Transverse colon (tissue), 4 donors: ENCODE measurements at regions not wholly inside any gene's neighbourhood (a gene's known extent, or its start where the extent isn't known, plus 50 kb on each side); places are given as distances from the start of the nearest gene placed in this dataset.

Source experiments
- DNase-seq: peaks from one replicate; pipeline ENCODE4 v3.0.0-alpha.2; 2019
- H3K27ac ChIP-seq, 4 donors: fragments of 200-600 bp; sonication (generic); 2 replicates each; pipeline ENCODE4 v1.5.1; 2016 to 2018; ENCODE audit warnings: inconsistent platforms in 4 of 4
- H3K27me3 ChIP-seq: fragments of 200-600 bp; sonication (generic); 2 replicates; pipeline ENCODE4 v1.5.1; 2017; ENCODE audit warnings: inconsistent platforms
- H3K36me3 ChIP-seq, 4 donors: fragments of 200-600 bp; sonication (generic); 2 replicates each; pipeline ENCODE4 v1.5.1; 2017 to 2019; ENCODE audit warnings: inconsistent platforms in 4 of 4
- H3K4me1 ChIP-seq, 4 donors: fragments of 200-600 bp; sonication (generic); 2 replicates each; pipeline ENCODE4 v1.5.1; 2017 to 2020; ENCODE audit warnings: inconsistent platforms in 4 of 4
- H3K4me3 ChIP-seq, 4 donors: fragments of 200-600 bp; sonication (generic); 1 replicate in 1 of 4; 2 replicates in 3 of 4; pipeline versions ENCODE4 v1.5.1 to v1.6.1; 2017 to 2019; ENCODE audit warnings: inconsistent platforms in 4 of 4
- H3K9me3 ChIP-seq, 2 donors: fragments of 200-600 bp; sonication (generic); 2 replicates each; pipeline ENCODE4 v1.5.1; 2017 to 2019; ENCODE audit warnings: inconsistent platforms in 2 of 2
- EP300 ChIP-seq: sonication (generic); formaldehyde crosslinking; IDR thresholded peaks from one replicate; pipeline ENCODE4 v1.6.1; 2017; ENCODE audit warnings: antibody characterized with exemption, low read depth
- POLR2A ChIP-seq: fragments of 450-650 bp; IDR thresholded peaks from one replicate; pipeline ENCODE4 v1.6.1; 2016; ENCODE audit warnings: antibody characterized with exemption, mild to moderate bottlenecking, moderate library complexity
- POLR2AphosphoS5 ChIP-seq, 3 donors: sonication (generic); formaldehyde crosslinking; IDR thresholded peaks; one replicate each; pipeline ENCODE4 v1.6.1; 2016; ENCODE audit warnings: antibody characterized with exemption in 3 of 3
- WGBS, 2 donors: methylation state at CpG; one replicate each; pipeline ENCODE4 v1.1.5; 2018; ENCODE audit warnings: low coverage in 1 of 2; 5-methylcytosine and 5-hydroxymethylcytosine counted together
- in situ Hi-C, 4 donors: fragments of 200-750 bp; cut with MboI; loops; one replicate each; pipeline versions ENCODE4 v1.15.0 to v1.15.1; 2017; ENCODE audit warnings: low sequenced_read_pairs in 3 of 4, low pct_ligation_motif_present in 1 of 4, low pct_unique_long_range_greater_than_20kb in 1 of 4
- intact Hi-C: fragments of 100-400 bp; cut with DNase I; formaldehyde crosslinking; loops from one replicate; pipeline ENCODE4 v1.15.1; 2023; ENCODE audit warnings: low total_unique reads
- TF ChIP-seq, protein P1 (sequence below), 5 experiments: fragments of 200-600 bp in 3 of 5; fragments of 450-650 bp in 2 of 5; sonication (generic) in 3 of 5; IDR thresholded peaks; 1 replicate in 2 of 5; 2 replicates in 3 of 5; pipeline ENCODE4 v1.5.1; 2016 to 2017; ENCODE audit warnings: antibody characterized with exemption in 5 of 5, inconsistent platforms in 3 of 5, mild to moderate bottlenecking in 2 of 5, moderate library complexity in 1 of 5

DNA sequence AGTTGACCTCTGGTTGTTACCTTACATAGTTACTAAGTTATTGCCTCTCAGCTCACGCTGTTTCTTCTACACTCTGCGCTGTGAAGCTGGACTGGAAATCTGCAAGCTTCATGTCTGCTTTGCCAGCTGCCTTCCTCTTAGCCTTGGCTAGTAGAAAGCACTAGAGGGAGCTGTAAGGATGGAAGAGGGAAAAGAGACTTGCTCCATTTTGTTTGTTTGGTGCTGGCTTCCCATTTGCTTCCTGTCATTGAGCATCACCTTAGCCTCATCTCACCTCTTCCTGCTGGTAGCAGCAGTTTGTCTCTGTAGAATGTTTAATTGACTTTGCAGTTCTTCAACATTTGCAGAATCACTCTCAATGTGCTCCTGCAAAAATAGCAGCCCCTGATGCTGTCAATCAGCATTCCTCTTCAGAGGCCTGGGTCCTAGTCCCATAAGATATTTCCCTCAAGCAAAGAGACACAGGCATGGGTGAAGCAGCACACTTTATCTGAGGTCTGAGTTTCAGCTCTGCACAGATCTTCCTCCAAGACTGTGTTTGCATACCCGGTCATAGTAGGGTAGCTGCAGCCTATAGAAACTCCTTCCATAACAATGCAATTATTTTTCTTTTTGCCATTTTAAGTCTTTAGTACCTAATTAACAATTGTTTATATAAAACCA lies 302.2 kb upstream of the EPHA7 start:
- TF ChIP-seq EP300 (no peak), POLR2AphosphoS5 (IDR thresholded peaks at IDR 0.05) (no peak)
- TF ChIP-seq, protein P1, sequence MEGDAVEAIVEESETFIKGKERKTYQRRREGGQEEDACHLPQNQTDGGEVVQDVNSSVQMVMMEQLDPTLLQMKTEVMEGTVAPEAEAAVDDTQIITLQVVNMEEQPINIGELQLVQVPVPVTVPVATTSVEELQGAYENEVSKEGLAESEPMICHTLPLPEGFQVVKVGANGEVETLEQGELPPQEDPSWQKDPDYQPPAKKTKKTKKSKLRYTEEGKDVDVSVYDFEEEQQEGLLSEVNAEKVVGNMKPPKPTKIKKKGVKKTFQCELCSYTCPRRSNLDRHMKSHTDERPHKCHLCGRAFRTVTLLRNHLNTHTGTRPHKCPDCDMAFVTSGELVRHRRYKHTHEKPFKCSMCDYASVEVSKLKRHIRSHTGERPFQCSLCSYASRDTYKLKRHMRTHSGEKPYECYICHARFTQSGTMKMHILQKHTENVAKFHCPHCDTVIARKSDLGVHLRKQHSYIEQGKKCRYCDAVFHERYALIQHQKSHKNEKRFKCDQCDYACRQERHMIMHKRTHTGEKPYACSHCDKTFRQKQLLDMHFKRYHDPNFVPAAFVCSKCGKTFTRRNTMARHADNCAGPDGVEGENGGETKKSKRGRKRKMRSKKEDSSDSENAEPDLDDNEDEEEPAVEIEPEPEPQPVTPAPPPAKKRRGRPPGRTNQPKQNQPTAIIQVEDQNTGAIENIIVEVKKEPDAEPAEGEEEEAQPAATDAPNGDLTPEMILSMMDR (IDR thresholded peaks at IDR 0.05): peak; percentile 31 to 52 (median 40)
- H3K36me3 ChIP-seq: no peaks in the 10 kb centered on the region
- no peaks in the 10 kb centered on the region for H3K4me1 ChIP-seq
- intact Hi-C loops: no loop called here
- DNase-seq: no peak
- no peak overlapping the region for H3K27ac ChIP-seq
- H3K27me3 ChIP-seq: no peaks in the 10 kb centered on the region
- WGBS, 2 donors: 57 to 81% methylated on average over 3 of the region's 3 CpGs
- H3K9me3 ChIP-seq: no peaks in the 10 kb centered on the region
- in situ Hi-C loops: no loop called here
- H3K4me3 ChIP-seq: no peak overlapping the region

DNA sequence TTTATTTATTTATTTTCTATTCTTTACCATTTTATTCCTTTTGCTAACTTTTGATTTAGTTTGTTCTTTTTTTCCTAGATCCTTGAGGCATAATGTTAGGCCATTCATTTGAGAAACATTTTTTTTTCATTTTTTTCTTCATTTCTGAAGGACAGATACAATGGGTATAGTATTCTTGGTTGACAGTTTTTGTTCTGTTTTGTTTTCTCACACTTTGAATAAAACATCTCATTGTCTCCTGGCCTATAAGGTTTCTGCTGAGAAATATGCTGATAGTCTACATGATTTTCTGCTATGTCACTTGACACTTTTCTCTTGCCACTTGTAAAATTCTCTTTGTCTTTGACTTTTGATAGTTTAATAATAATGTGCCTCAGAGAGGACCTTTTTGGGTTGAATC lies 294.6 kb upstream of the EPHA7 start:
- Histone ChIP-seq H3K4me1 (no peaks in the 10 kb centered on the region), H3K27ac (no peak overlapping the region), H3K36me3 (no peaks in the 10 kb centered on the region), H3K4me3 (no peak overlapping the region), H3K27me3 (no peaks in the 10 kb centered on the region), H3K9me3 (peaks cover 15 to 19% of the 10 kb centered on the region in 2 donors)
- no peak for DNase-seq
- TF ChIP-seq POLR2A (no peak), EP300 (no peak), POLR2AphosphoS5 (IDR thresholded peaks at IDR 0.05) (no peak)
- TF ChIP-seq, protein P1 (IDR thresholded peaks at IDR 0.05): no peak
- in situ Hi-C loops: no loop called here
- intact Hi-C loops: no loop called here

GRCh38 chr6:93703431-93703830 lies 284.1 kb upstream of the EPHA7 start:
- intact Hi-C loops: no loop called here
- in situ Hi-C loops: no loop called here
- Histone ChIP-seq H3K4me1 (no peaks in the 10 kb centered on the region), H3K4me3 (no peak overlapping the region), H3K27ac (no peak overlapping the region), H3K27me3 (no peaks in the 10 kb centered on the region), H3K9me3 (peaks cover 0 to 3% of the 10 kb centered on the region in 2 donors), H3K36me3 (no peaks in the 10 kb centered on the region)
- DNase-seq: no peak
- WGBS, 2 donors: 69 to 81% methylated on average over 1 of the region's 1 CpG
- TF ChIP-seq, protein P1 (IDR thresholded peaks at IDR 0.05): no peak
- no peak for TF ChIP-seq EP300
- TF ChIP-seq POLR2A: no peak
- no peak for TF ChIP-seq POLR2AphosphoS5 (IDR thresholded peaks at IDR 0.05)

DNA sequence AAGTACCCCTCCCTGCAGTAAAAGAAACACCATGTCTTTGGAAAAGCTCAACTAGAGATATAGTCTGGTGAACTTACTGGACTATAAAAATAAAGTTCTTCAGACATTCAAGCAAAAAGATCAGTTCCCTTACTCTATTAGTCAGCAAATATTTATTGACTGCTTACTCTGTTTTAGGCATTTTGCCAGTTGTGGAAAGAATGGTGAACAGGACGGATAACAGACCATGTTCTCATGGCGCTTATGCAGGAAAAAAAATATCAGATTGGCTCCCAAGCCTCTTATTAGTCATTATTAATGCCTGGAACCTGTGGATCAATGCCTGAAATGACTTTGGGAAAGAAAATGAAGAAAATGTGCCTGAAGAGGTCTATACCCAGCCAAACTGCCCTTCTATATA lies 282.2 kb upstream of the EPHA7 start:
- in situ Hi-C loops: no loop called here
- Histone ChIP-seq H3K4me3 (no peak overlapping the region), H3K27me3 (no peaks in the 10 kb centered on the region), H3K27ac (no peak overlapping the region), H3K4me1 (no peaks in the 10 kb centered on the region), H3K36me3 (no peaks in the 10 kb centered on the region), H3K9me3 (no peaks in the 10 kb centered on the region)
- WGBS, 2 donors: 76 to 82% methylated on average over 2 of the region's 2 CpGs
- TF ChIP-seq POLR2AphosphoS5 (IDR thresholded peaks at IDR 0.05): no peak
- TF ChIP-seq, protein P1 (IDR thresholded peaks at IDR 0.05): no peak
- TF ChIP-seq POLR2A: no peak
- no peak for TF ChIP-seq EP300
- intact Hi-C loops: loop anchor here (2.0 kb wide), 1 partner anchor 77 kb away; no protein-coding TSS in a partner anchor
- no peak for DNase-seq
